Mesenchymal stem cell (in vitro differentiated cells and primary cell): ENCODE measurements at regions not wholly inside any gene's neighbourhood (a gene's known extent, or its start where the extent isn't known, plus 50 kb on each side); places are given as distances from the start of the nearest gene placed in this dataset.

ENCODE experiments used
- DNase-seq: peaks from one replicate; pipeline ENCODE4 v3.0.0-alpha.2; 2013
- H2AFZ ChIP-seq: one replicate; pipeline ENCODE4 v1.6.1; 2013; ENCODE audit warnings: low read depth, mild to moderate bottlenecking, control low read depth, inconsistent platforms, low read length, moderate library complexity
- H2AK5ac ChIP-seq: 2 replicates; pipeline ENCODE4 v1.6.1; 2013; ENCODE audit warnings: low read length, moderate library complexity, mild to moderate bottlenecking, inconsistent platforms; ENCODE audit not compliant: severe bottlenecking
- H2BK120ac ChIP-seq: one replicate; pipeline ENCODE4 v1.6.1; 2013; ENCODE audit warnings: low read depth, mild to moderate bottlenecking, inconsistent platforms, low read length, moderate library complexity
- H2BK12ac ChIP-seq, 2 experiments: one replicate each; pipeline ENCODE4 v1.6.1; 2013; ENCODE audit warnings: inconsistent platforms in 2 of 2, low read length in 2 of 2, mild to moderate bottlenecking in 2 of 2, moderate library complexity in 2 of 2, control low read depth in 1 of 2
- H2BK15ac ChIP-seq: one replicate; pipeline ENCODE4 v1.6.1; 2013; ENCODE audit warnings: mild to moderate bottlenecking, low read depth, inconsistent platforms; ENCODE audit not compliant: poor library complexity, severe bottlenecking
- H2BK5ac ChIP-seq: 2 replicates; pipeline ENCODE4 v1.6.1; 2013; ENCODE audit warnings: low read depth, mild to moderate bottlenecking, low read length, control low read depth, inconsistent platforms; ENCODE audit not compliant: poor library complexity, severe bottlenecking
- H3K14ac ChIP-seq, 2 experiments: one replicate each; pipeline ENCODE4 v1.6.1; 2013; ENCODE audit warnings: inconsistent platforms in 2 of 2, low read length in 2 of 2, control low read depth in 1 of 2, mild to moderate bottlenecking in 1 of 2, moderate library complexity in 1 of 2
- H3K18ac ChIP-seq, 2 experiments: one replicate each; pipeline ENCODE4 v1.6.1; 2013; ENCODE audit warnings: inconsistent platforms in 2 of 2, low read length in 2 of 2, control low read depth in 1 of 2, low read depth in 1 of 2, mild to moderate bottlenecking in 1 of 2
- H3K23ac ChIP-seq, 2 experiments: one replicate each; pipeline ENCODE4 v1.6.1; 2013; ENCODE audit warnings: inconsistent platforms in 2 of 2, low read length in 2 of 2, mild to moderate bottlenecking in 2 of 2, moderate library complexity in 2 of 2, control low read depth in 1 of 2
- H3K27ac ChIP-seq: 2 replicates; pipeline ENCODE4 v1.5.1; 2013; ENCODE audit warnings: mild to moderate bottlenecking, moderate library complexity, low read length, control low read depth, inconsistent platforms; ENCODE audit not compliant: poor library complexity, severe bottlenecking
- H3K27me3 ChIP-seq, 2 experiments: 2 replicates each; pipeline versions ENCODE4 v1.6.1 to v1.7.0; 2013; ENCODE audit warnings: low read length in 2 of 2, mild to moderate bottlenecking in 2 of 2, moderate library complexity in 2 of 2, control low read depth in 1 of 2, inconsistent platforms in 1 of 2; ENCODE audit not compliant: control insufficient read depth in 1 of 2, insufficient read depth in 1 of 2
- H3K36me3 ChIP-seq, 2 experiments: 2 replicates each; pipeline versions ENCODE4 v1.6.1 to v1.7.0; 2013; ENCODE audit warnings: low read length in 2 of 2, control low read depth in 1 of 2, inconsistent platforms in 1 of 2, low read depth in 1 of 2, mild to moderate bottlenecking in 1 of 2; ENCODE audit not compliant: insufficient read depth in 2 of 2, control insufficient read depth in 1 of 2
- H3K4ac ChIP-seq, 2 experiments: one replicate each; pipeline ENCODE4 v1.6.1; 2013; ENCODE audit warnings: inconsistent platforms in 2 of 2, low read length in 2 of 2, mild to moderate bottlenecking in 2 of 2, moderate library complexity in 2 of 2, control low read depth in 1 of 2, low read depth in 1 of 2
- H3K4me1 ChIP-seq: 2 replicates; pipeline ENCODE4 v1.6.1; 2013; ENCODE audit warnings: low read depth, low read length, control low read depth; ENCODE audit not compliant: control insufficient read depth, insufficient read depth
- H3K4me2 ChIP-seq: 2 replicates; pipeline ENCODE4 v1.6.1; 2013; ENCODE audit warnings: low read length, mild to moderate bottlenecking, inconsistent platforms; ENCODE audit not compliant: poor library complexity, severe bottlenecking
- H3K4me3 ChIP-seq, 2 experiments: 2 replicates each; pipeline versions ENCODE4 v1.5.1 to v1.7.0; 2013; ENCODE audit warnings: low read length in 2 of 2, mild to moderate bottlenecking in 2 of 2, control low read depth in 1 of 2, low read depth in 1 of 2; ENCODE audit not compliant: insufficient read depth in 1 of 2
- H3K79me1 ChIP-seq: replicated peaks from 2 replicates; pipeline ENCODE4 v1.6.1; 2013; ENCODE audit warnings: mild to moderate bottlenecking, control low read depth, low read length, inconsistent platforms; ENCODE audit not compliant: poor library complexity, severe bottlenecking
- H3K9ac ChIP-seq: 2 replicates; pipeline ENCODE4 v1.7.0; 2013; ENCODE audit warnings: mild to moderate bottlenecking, low read length, moderate library complexity
- H3K9me3 ChIP-seq: 2 replicates; pipeline ENCODE4 v1.7.0; 2013; ENCODE audit warnings: mild to moderate bottlenecking, low read length; ENCODE audit not compliant: control insufficient read depth
- H4K8ac ChIP-seq: one replicate; pipeline ENCODE4 v1.6.1; 2013; ENCODE audit warnings: inconsistent platforms, mild to moderate bottlenecking, low read length, moderate library complexity
- H4K91ac ChIP-seq: one replicate; pipeline ENCODE4 v1.6.1; 2013; ENCODE audit warnings: mild to moderate bottlenecking, low read length, inconsistent platforms
- WGBS: methylation state at CpG from one replicate; pipeline ENCODE4 v1.1.7; 2013; ENCODE audit warnings: mixed read lengths; 5-methylcytosine and 5-hydroxymethylcytosine counted together

GRCh38 chr10:81013771-81014170 is 476.1 kb downstream of the SH2D4B start:
- Histone ChIP-seq H3K27me3 (peaks cover 0 to 4% of the 10 kb centered on the region in 2 experiments), H2BK5ac (no peak overlapping the region), H4K8ac (no peak overlapping the region), H3K23ac (no peak overlapping the region), H3K27ac (no peak overlapping the region), H4K91ac (no peak overlapping the region), H2BK15ac (no peak overlapping the region), H3K4me3 (no peak overlapping the region), H2AFZ (no peak overlapping the region), H3K18ac (no peak overlapping the region), H2BK120ac (no peak overlapping the region), H3K14ac (no peak overlapping the region), H2BK12ac (no peak overlapping the region), H3K4me1 (no peaks in the 10 kb centered on the region), H3K79me1 (no peaks in the 10 kb centered on the region), H3K9me3 (no peaks in the 10 kb centered on the region), H2AK5ac (no peak overlapping the region), H3K4ac (no peak overlapping the region), H3K36me3 (no peaks in the 10 kb centered on the region), H3K4me2 (no peak overlapping the region), H3K9ac (no peak overlapping the region)
- WGBS: 89% methylated on average over 1 of the region's 5 CpGs
- no peak for DNase-seq

GRCh38 chr10:81019029-81019890 is 481.6 kb downstream of the SH2D4B start:
- Histone ChIP-seq H3K27me3 (no peaks in the 10 kb centered on the region), H3K23ac (no peak overlapping the region), H3K4me3 (peak overlapping the region in 1 of 2 experiments; percentile 36), H4K8ac (no peak overlapping the region), H2BK120ac (no peak overlapping the region), H3K36me3 (no peaks in the 10 kb centered on the region), H2AFZ (no peak overlapping the region), H2BK5ac (no peak overlapping the region), H3K79me1 (no peaks in the 10 kb centered on the region), H3K9ac (no peak overlapping the region), H3K9me3 (no peaks in the 10 kb centered on the region), H2BK12ac (no peak overlapping the region), H3K4me1 (no peaks in the 10 kb centered on the region), H3K14ac (no peak overlapping the region), H2AK5ac (no peak overlapping the region), H3K18ac (no peak overlapping the region), H3K4me2 (no peak overlapping the region), H3K4ac (no peak overlapping the region), H3K27ac (no peak overlapping the region), H2BK15ac (no peak overlapping the region), H4K91ac (no peak overlapping the region)
- 56% methylated on average over 6 of the region's 8 CpGs for WGBS
- DNase-seq: peak; percentile 75

- Histone ChIP-seq H3K27me3 (no peaks in the 10 kb centered on the region), H3K36me3 (no peaks in the 10 kb centered on the region), H3K23ac (no peak overlapping the region), H3K79me1 (no peaks in the 10 kb centered on the region), H2AFZ (no peak overlapping the region), H3K9me3 (no peaks in the 10 kb centered on the region), H3K4me2 (no peak overlapping the region), H4K8ac (no peak overlapping the region), H2BK120ac (no peak overlapping the region), H4K91ac (no peak overlapping the region), H2BK12ac (no peak overlapping the region), H2BK5ac (no peak overlapping the region), H2BK15ac (no peak overlapping the region), H3K9ac (no peak overlapping the region), H3K18ac (no peak overlapping the region), H2AK5ac (no peak overlapping the region), H3K27ac (no peak overlapping the region), H3K4me1 (no peaks in the 10 kb centered on the region), H3K4ac (no peak overlapping the region), H3K4me3 (no peak overlapping the region), H3K14ac (peak overlapping the region in 1 of 2 experiments; percentile 86)
- 96% methylated on average over 3 of the region's 3 CpGs for WGBS
- DNase-seq: no peak
Measured at GRCh38 chr10:81021428-81022129, 483.9 kb downstream of the SH2D4B start.

GRCh38 chr10:81026591-81026990 is 488.9 kb downstream of the SH2D4B start:
- Histone ChIP-seq H2AK5ac (no peak overlapping the region), H3K36me3 (no peaks in the 10 kb centered on the region), H3K4me1 (no peaks in the 10 kb centered on the region), H3K27ac (no peak overlapping the region), H4K8ac (no peak overlapping the region), H3K4me2 (no peak overlapping the region), H3K4ac (no peak overlapping the region), H2AFZ (no peak overlapping the region), H3K27me3 (no peaks in the 10 kb centered on the region), H3K23ac (no peak overlapping the region), H2BK5ac (no peak overlapping the region), H2BK15ac (no peak overlapping the region), H3K18ac (no peak overlapping the region), H2BK120ac (no peak overlapping the region), H3K9ac (no peak overlapping the region), H4K91ac (no peak overlapping the region), H3K4me3 (no peak overlapping the region), H3K79me1 (no peaks in the 10 kb centered on the region), H3K14ac (no peak overlapping the region), H2BK12ac (no peak overlapping the region), H3K9me3 (no peaks in the 10 kb centered on the region)
- no CpG with 5 or more reads among the region's 3 CpGs for WGBS
- peak; percentile 47 for DNase-seq
